NCI-H187 treated with DMSO at 0.1 percent for 48 hours (cell line): ENCODE measurements at regions not wholly inside any gene's neighbourhood (a gene's known extent, or its start where the extent isn't known, plus 50 kb on each side); places are given as distances from the start of the nearest gene placed in this dataset.
"Not testable (repeated sequence)": the region's sequence is repeated elsewhere in the genome, so short reads cannot be mapped to it uniquely, and the experiment has no call there.

Experiments
- DNase-seq: peaks from one replicate; lab custom pipeline; 2025; lab: John Stamatoyannopoulos, UW

DNA sequence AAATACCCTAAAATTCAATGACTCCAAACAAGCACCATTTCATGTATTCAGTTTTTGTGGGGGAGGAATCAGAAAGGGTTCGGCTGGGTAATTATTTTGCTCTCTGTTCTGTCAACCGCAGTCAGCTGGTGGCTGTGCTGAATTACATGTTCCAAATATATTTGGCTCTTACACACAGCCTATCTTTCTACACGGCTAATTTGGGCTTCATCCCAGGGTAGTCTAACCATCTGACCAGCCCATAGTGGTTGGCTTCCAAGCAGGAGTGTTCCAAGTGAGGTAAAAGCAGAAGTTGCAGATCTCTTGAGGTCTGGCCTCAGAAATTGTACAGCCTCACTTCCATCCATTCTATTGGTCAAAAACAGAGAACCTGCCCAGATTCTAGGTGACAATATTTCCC lies 760.8 kb upstream of the SEMA6D start:
- no peak for DNase-seq

DNA sequence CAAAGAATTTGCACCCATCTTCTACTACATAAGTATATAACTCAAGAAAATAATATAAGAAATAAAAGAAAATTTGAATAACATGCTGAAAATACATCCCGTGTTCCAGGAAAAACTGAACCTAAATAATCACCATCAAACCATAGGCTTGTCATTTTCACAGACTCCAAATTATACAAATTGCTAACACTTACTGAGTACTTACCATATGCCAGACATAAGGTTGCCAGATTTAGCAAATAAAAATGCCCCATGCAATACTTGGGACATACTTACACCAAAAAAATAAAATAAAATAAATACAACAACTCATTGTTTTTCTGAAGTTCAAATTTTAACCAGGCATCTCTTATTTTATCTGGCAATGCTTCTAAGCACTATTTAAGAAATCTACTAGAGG lies 760.4 kb upstream of the SEMA6D start:
- no peak for DNase-seq

DNA sequence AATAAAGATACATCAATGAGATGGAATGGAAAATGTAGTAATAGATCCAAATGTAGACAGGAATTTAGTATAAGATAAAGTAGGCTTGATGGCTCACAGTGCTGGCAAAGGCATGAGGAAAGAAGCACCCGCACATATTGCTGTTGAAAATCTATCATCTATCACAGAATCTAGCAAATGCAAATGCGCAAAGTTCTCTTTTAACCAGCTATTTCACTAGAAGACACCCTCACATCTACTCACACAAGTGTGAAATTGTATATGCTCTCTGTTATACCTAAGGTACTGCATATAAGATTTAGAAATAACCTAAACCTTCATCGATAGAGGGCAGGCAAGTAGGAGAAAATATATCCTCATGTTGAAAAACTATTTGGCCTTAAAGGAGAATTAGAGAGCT lies 756.7 kb upstream of the SEMA6D start:
- no peak for DNase-seq

DNA sequence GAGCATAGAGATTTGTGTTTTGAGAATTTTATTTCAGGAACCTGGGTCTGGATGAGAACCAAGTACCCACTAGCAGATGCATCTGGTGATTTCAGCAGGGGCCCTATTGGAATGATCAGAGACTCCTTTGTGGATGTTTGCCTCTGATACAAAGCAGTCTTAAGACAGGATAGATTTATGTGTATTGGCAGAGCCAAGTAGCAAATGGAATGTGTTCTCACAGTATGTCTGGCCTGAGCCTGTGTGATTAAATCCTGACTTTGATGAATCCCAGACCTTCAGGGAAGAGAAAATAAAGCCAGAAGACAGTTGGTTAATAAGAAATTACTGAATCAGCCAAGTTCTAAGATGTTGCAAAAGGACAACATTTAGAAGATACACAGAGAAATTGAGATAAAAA lies 755.5 kb upstream of the SEMA6D start:
- DNase-seq: no peak

DNA sequence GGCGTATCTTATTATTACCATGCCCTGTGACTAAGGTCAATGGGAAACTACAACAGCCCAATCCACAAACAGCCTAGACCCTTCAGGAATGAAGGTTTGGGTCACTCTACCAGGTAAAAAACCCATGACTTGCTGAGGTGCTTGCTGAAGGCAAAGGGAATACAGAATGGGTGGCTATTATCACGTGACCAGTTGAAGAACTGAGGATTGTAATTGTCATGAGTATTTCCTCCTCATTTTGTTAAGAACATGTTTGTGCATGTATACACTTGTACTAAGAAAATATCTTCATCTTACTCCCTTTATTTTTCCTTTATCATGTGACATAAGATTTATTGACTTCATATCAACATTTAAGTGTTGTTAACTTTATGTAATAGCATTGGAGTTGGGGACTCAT lies 729.2 kb upstream of the SEMA6D start:
- not testable (repeated sequence) for DNase-seq

DNA sequence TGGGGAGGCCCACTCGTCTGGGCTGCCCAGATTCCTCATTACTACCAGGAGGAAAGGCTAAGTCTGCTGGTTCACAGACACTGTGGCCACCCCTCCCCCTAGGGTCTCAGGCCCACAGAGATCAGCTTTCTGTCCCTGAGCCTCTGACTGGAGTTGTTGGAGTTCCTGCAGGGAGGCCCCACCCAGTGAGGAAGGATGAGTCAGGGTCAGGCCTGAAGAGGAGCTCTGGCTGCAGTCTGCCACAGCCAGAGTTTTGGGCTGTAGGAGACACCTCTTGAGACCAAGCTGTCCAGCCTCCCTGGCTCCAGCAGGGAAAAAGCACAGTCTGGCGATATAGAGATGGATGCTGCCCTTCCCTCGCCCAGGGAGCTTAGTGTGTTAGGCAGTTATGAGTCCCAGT lies 720.9 kb upstream of the SEMA6D start:
- no peak for DNase-seq

DNA sequence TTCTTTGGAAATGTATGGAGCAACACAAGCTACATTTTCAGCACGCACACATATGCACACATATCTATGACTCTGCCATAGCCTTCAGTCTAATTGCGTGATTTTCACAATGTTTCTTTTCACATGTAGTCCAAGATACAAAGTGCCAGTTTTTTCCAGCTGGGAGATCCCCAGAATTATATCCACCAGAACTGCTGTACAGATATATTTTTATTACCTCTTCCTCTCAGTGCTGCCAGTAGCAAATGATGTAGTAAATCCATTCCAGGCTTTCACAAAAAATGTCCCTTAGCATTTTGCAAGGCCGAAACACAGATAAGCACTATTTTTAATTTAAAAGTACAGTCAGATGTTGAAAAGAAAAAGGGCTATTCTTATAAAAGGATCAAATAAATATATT lies 719.8 kb upstream of the SEMA6D start:
- no peak for DNase-seq

DNA sequence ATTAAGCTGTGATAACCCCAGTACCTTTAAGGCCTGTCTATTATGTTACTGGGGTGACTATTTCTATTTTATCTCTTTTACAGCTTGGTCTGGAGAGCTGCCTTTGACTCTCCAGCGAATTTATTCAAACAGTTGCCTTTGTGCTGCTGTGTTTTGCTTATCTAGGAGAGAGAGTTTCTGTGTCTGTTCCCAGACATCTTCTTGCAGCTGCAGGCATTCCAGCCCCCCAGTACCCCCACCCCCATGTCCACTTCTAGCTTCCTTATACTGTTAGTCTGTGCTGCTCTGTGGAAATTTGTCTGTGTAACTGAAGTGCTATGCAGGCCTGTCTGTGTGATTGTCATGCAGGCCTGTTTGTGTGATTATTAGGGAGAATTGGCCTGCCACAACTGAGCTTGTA lies 713.7 kb upstream of the SEMA6D start:
- no peak for DNase-seq

DNA sequence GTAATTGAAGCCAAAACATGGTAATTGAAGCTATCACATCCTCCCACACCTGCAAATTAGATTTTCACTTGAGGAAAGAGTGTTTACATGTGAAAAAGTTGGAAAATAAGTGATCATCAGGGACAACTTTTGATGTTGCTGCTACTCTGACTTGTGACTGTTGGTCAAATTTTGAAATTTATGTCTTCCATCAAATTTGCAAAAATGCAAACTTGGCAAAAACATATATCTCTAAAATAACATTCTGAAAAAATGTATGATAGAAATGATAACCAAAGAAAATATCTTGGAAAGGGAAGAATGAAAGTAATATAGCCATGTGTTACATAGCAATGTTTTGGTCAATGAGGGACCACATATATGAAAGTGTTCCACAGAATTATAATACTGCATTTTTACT lies 703.9 kb upstream of the SEMA6D start:
- no peak for DNase-seq

DNA sequence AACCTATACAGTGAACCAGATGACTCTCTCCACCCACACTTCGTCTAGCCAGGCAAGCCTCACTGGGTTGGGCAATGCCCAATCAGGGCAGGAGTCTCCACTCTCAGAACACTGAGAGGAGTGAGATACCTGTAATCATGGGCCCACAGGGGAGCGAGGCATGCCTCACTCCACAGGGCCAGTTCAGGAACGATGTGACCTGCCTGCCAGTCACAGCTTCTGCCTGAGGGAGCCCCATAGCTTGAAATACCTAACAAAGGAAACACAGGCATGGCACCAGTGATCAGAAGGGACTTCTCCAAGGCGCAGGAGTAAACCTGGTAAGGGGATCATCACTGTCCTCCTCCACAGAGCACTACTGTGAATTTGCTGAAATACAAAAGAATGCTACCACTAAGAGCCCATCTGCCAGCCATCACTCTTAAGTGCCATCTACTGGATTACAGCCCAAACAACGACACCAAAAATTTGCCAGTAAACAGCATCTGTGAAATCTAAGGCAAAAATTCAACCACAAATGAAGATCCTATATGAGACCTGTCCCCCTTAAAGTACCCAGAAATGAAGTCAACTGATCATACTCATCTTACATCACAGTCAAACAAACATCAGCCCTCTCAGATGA lies 689.9 kb upstream of the SEMA6D start:
- DNase-seq: no peak

DNA sequence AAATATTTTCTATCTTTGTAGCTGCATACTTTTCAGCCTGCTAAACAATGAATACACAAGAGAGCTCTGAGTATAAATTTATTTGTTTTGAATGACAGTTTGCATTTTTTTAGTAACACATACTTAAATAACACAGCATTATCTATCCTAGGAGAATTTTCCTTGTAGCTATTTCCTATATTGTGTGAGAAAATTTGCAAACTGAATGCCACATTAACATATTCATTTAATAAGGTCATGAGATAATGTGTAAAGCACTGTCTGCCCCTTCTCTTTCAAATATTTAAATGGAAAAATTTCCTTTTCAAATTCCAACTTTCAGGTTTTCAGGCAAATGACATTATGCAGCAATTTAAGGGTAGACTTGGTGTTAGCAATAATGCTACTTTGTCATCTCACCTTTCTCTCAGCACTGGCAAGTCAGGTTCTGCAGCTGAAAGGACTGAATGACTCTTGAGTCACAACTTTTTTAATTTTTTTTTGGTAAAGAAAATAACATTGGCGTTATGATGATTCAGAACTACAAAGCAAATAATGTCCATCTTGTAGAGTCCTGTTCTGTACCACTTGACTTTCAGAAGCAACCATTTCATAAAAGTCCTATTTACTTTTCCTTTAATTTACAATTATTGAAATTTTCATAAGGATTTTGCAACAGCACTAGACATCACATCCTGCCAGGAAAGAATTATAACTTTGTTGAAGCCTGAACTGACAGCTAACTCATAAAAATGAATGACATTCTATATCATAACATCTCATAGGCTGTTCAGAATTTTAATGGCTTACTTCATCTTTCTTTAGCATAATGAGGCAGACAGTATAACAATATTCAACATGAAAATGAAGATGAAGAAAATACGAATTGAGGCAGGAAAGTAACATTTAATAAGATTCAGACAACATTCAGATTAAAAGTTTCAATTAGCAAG lies 681.6 kb upstream of the SEMA6D start:
- no peak for DNase-seq

DNA sequence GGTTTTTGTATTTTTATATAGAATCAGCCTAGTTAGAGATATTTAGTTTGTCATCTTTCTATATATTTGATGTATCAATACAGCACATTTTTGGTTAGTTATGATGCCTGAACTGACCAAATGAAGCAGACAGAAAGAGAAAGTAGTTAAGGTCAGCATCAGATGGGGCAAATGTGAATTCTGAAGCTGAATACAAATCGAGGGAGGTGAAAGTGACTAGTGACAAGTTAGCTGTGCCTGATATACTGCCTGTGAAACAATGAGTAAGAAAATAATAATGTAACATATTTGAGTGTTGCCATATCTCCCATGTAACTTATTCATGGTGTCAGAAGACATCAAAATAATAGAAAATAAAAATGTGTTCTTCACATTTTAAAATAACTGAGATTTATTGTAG lies 680.3 kb upstream of the SEMA6D start:
- DNase-seq: no peak

DNA sequence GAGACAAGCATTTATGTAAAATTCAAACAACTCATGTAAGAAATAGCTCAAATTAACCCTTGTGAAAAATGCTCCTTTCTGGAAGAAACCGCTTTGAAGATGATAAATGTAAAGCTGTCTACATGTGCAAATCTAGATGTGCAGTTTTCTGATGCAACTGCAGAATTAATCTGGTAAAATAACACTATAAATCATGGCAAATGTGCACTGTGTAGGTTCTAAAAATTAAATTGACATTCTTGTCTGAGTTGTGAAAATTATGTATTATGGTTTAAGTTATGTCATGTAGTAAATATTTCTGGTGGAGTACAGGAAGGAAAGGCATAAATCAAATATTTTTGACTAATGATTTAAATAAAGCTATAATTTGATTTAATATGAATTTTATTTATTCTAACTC lies 678.1 kb upstream of the SEMA6D start:
- DNase-seq: no peak

DNA sequence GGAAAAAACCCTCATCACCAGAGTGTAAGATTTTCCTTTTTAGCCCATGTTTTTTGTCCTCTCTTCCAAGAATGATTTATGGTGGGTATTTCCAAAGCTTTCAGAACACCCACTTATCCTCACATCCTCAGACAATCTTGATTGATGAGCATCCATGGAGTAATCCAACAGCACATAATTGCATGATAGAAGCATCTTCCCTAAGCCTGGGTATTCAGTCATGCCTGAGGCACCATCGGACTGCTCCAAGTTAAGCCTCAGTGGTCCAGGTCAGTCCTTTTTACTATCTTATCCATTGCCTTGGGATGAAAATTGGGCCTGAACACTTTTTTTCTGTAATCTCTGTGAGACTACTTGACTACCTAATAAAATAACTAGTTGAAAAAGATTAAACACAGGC lies 676.0 kb upstream of the SEMA6D start:
- no peak for DNase-seq

DNA sequence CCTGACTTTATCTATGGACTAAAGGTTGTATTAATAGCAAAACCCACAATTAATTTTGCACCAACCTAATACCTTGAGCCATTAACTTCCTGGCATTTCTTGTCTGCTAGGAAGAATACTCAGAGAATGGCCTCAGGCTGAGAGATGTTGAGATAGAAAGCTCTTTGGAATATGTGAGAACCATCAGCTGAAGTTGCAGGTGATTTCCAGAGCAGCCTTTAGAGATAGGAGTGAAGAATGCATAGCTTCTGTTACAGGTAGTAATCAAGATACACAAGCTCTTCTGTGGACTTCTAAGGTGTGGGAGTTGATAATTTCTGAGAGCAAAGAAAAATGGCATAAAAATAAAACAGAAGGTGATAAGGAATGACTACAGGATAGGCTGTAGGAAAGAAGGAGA lies 669.3 kb upstream of the SEMA6D start:
- not testable (repeated sequence) for DNase-seq

DNA sequence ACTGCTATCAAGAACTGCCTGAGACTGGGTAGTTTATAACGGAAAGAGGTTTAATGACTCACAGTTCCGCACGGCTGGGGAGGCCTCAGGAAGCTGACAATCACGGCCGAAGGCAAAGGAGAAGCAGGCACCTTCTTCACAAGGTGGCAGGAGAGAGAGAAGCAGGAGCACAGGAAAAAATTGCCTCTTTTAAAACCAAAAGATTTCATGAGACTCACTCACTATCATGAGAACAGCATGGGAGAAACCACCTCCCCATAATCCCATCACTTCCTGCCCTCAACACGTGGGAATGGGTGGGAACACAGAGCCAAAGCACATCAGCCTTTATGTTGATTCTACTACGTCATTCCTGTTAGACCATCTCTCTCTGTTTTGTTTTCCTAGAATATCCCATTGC lies 650.9 kb upstream of the SEMA6D start:
- DNase-seq: no peak

DNA sequence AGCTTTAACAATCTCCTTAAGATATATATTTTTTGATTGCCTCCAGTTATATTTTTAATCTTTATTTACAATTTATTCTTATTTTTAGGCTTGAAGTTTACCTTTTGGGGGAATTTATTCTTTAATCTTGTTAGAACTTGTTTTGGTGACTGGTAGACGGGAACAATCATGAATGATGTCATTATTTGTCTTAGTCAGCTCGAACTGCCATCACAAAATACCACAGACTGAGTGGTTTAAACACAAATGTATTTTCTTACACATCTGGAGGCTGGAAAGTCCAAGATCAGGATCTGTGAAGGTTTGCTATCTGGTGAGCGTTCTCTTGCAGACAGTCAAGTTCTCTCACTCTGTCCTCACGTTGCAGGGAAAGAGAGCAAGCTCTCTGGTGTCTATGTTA lies 639.5 kb upstream of the SEMA6D start:
- not testable (repeated sequence) for DNase-seq

DNA sequence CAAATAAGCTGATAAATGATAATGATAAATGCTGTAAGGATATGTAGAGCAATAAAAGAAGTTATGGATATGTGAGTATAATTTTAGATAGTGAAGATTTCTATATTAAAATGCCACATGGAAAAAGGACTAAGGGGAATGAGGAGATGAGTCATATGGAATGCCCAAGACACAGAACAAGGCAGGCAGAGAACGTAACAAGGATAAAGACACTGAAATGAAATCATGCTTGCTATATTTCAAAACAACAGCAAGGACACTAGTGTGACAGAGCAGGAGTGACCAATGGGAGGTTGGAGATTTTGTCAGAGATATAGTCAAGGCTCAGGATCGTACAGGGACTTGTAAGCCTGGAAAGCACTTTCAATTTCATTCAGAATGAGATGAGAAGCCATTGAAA lies 621.5 kb upstream of the SEMA6D start:
- no peak for DNase-seq

DNA sequence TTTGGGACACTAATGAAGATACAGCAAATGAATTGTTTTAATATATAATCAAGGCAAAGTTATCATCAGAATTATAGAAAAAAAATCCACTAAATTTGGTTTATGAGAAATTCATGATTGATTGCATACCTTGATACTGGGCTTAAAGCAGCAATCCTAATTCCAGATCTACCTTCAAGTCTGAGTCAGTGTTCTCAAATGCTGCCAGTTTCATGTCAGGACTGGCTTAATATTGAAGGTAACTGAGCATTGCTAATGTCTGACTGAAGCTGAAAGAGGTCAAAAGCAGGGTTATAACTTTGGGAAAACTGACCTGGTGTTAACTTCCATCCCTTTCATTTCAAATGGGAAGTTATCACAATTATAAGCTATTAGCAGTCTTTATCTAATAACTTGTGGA lies 618.8 kb upstream of the SEMA6D start:
- DNase-seq: not testable (repeated sequence)

DNA sequence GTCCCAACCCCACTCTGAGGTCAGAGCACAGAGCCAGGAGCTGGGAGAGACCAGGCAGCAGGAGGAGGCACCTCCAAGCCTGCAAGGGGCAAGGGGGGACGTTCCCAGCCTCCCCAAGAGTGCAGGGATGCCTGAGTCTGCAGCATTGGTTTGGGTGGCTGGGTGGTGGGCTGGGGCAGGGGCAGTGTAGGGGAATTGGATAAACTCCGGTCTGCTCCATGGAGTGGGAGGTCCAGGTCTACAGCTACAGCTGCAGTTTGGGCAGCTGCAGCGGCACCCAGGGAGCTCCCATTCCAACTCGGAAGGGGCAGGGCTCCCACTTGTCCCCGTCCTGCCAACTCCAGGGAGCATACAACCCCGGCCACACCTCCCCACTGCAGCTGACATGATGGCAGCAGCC lies 617.5 kb upstream of the SEMA6D start:
- DNase-seq: not testable (repeated sequence)

DNA sequence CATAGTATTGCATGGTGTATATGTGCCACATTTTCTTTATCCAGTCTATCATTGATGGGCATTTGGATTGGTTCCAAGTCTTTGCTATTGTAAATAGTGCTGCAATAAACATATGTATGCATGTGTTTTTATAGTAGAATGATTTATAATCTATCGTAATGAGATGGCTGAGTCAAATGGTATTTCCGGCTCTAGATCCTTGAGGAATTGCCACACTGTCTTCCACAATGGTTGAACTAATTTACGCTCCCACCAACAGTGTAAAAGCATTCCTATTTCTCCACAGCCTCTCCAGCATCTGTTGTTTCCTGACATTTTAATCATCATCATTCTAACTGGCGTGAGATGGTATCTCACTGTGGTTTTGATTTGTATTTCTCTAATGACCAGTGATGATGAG lies 608.5 kb upstream of the SEMA6D start:
- not testable (repeated sequence) for DNase-seq

DNA sequence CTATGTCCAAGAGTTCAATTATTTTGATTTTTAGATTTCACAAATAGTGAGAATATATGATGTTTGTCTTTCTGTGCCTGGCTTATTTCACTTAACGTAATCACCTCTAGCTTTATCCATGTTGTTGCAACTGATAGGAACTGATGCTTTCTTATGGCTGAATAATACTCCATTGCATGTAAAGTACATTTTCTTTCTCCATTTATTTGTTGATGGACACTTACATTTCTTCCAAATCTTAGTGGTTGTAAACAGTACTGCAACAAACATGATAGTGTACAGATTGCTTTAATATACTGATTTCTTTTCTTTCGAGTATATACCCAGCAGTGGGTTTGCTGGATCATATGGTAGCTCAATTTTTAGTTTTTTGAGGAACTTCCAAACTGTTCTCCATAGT lies 600.6 kb upstream of the SEMA6D start:
- no peak for DNase-seq

DNA sequence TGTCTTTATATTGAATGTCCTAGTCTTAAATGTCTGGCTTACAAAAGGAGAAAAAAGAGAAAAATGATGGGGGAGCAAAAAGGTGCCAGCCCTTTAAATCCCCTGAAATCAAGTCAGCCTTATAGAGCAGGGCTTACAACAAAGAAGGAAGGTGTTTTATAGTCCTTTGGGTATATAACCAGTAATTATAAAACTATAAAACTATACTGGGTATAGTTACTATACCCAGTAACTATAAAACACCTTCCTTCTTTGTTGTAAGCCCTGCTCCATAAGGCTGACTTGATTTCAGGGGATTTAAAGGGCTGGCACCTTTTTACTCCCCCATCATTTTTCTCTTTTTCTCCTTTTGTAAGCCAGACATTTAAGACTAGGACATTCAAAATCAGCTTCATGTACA lies 598.0 kb upstream of the SEMA6D start:
- no peak for DNase-seq
